DOHH2 (cell line): ENCODE measurements at regions not wholly inside any gene's neighbourhood (a gene's known extent, or its start where the extent isn't known, plus 50 kb on each side); places are given as distances from the start of the nearest gene placed in this dataset.

Experiments used
- H3F3A ChIP-seq: fragments of 200-600 bp; sonication (generic), shearing (Covaris generic); 2 replicates; pipeline ENCODE4 v1.6.0; 2016; ENCODE audit warnings: antibody characterized with exemption, mild to moderate bottlenecking; ENCODE audit not compliant: control insufficient read depth, insufficient read depth
- H3K27ac ChIP-seq: fragments of 200-600 bp; sonication (generic); 2 replicates; pipeline ENCODE4 v1.5.1; 2014; ENCODE audit warnings: low read depth, mild to moderate bottlenecking, low read length, moderate library complexity
- H3K27me3 ChIP-seq: fragments of 200-600 bp; sonication (generic); 2 replicates; pipeline ENCODE4 v1.6.1; 2014; ENCODE audit warnings: mild to moderate bottlenecking, low read length, mixed read lengths; ENCODE audit not compliant: control insufficient read depth
- H3K36me3 ChIP-seq: fragments of 200-600 bp; sonication (generic); 2 replicates; pipeline ENCODE4 v1.6.1; 2014; ENCODE audit warnings: mild to moderate bottlenecking, low read length, moderate library complexity, mixed read lengths; ENCODE audit not compliant: control insufficient read depth
- H3K4me1 ChIP-seq: fragments of 200-600 bp; sonication (generic); 2 replicates; pipeline ENCODE4 v1.6.1; 2014; ENCODE audit warnings: mild to moderate bottlenecking, low read length, mixed read lengths; ENCODE audit not compliant: control insufficient read depth
- H3K4me2 ChIP-seq: fragments of 200-600 bp; sonication (generic); 2 replicates; pipeline ENCODE4 v1.6.0; 2014; ENCODE audit warnings: mild to moderate bottlenecking, low read length, moderate library complexity
- H3K4me3 ChIP-seq: fragments of 200-600 bp; sonication (generic); 2 replicates; pipeline ENCODE4 v1.5.1; 2014; ENCODE audit warnings: mild to moderate bottlenecking, low read length, mixed read lengths
- H3K79me2 ChIP-seq: fragments of 200-600 bp; sonication (generic); 2 replicates; pipeline ENCODE4 v1.6.1; 2014; ENCODE audit warnings: mild to moderate bottlenecking, low read length, mixed read lengths; ENCODE audit not compliant: control insufficient read depth
- H3K9me2 ChIP-seq: fragments of 200-600 bp; sonication (generic); replicated peaks from 2 replicates; pipeline ENCODE4 v1.6.1; 2014; ENCODE audit warnings: mild to moderate bottlenecking, low read length, mixed read lengths; ENCODE audit not compliant: control insufficient read depth
- H3K9me3 ChIP-seq: fragments of 200-600 bp; sonication (generic); 2 replicates; pipeline ENCODE4 v1.6.1; 2014; ENCODE audit warnings: antibody characterized with exemption, low read length, mixed read lengths; ENCODE audit not compliant: control insufficient read depth, insufficient read depth
- H4K20me1 ChIP-seq: fragments of 200-600 bp; sonication (generic); 2 replicates; pipeline ENCODE4 v1.6.0; 2014; ENCODE audit warnings: low read depth, mild to moderate bottlenecking, antibody characterized with exemption, low read length, moderate library complexity; ENCODE audit not compliant: control insufficient read depth, insufficient read depth
- CTCF ChIP-seq: fragments of 200-600 bp; sonication (generic); IDR thresholded peaks from one replicate; pipeline ENCODE4 v1.5.1; 2014; ENCODE audit warnings: antibody characterized with exemption, mild to moderate bottlenecking, low read depth, low read length; ENCODE audit not compliant: poor library complexity, severe bottlenecking
- EZH2phosphoT487 ChIP-seq: fragments of 200-600 bp; sonication (generic); IDR thresholded peaks from 2 replicates; pipeline ENCODE4 v1.6.1; 2017; ENCODE audit warnings: borderline replicate concordance, mild to moderate bottlenecking, antibody characterized with exemption, low read length, moderate library complexity, mixed read lengths

- H3K36me3 ChIP-seq, result no peaks in the 10 kb centered on the region
- H3K27ac ChIP-seq, result no peak overlapping the region
- TF ChIP-seq CTCF (no peak), EZH2phosphoT487 (no peak)
- no peaks in the 10 kb centered on the region for H3K4me1 ChIP-seq
- no peaks in the 10 kb centered on the region for H3K79me2 ChIP-seq
- H3K9me3 ChIP-seq, result peaks cover 80% of the 10 kb centered on the region
- peaks cover 7% of the 10 kb centered on the region for H3F3A ChIP-seq
- no peak overlapping the region for H3K4me2 ChIP-seq
- no peaks in the 10 kb centered on the region for H3K27me3 ChIP-seq
- no peak overlapping the region for H3K4me3 ChIP-seq
- no peaks in the 10 kb centered on the region for H3K9me2 ChIP-seq
- H4K20me1 ChIP-seq, result no peaks in the 10 kb centered on the region
Measured at GRCh38 chr6:168380956-168381605, 59.9 kb upstream of the SMOC2 start.

GRCh38 chr6:168381726-168382458, 59.1 kb upstream of the SMOC2 start:
- no peak overlapping the region for H3K4me3 ChIP-seq
- H4K20me1 ChIP-seq, result no peaks in the 10 kb centered on the region
- H3K9me2 ChIP-seq, result no peaks in the 10 kb centered on the region
- H3K9me3 ChIP-seq, result peaks cover 85% of the 10 kb centered on the region
- no peak for TF ChIP-seq CTCF
- no peaks in the 10 kb centered on the region for H3K27me3 ChIP-seq
- H3K4me1 ChIP-seq, result no peaks in the 10 kb centered on the region
- H3K27ac ChIP-seq, result no peak overlapping the region
- no peak overlapping the region for H3K4me2 ChIP-seq
- no peaks in the 10 kb centered on the region for H3K79me2 ChIP-seq
- peaks cover 7% of the 10 kb centered on the region for H3F3A ChIP-seq
- H3K36me3 ChIP-seq, result no peaks in the 10 kb centered on the region

- Histone ChIP-seq H3K36me3 (no peaks in the 10 kb centered on the region), H3K4me2 (no peak overlapping the region), H3K4me3 (no peak overlapping the region), H4K20me1 (no peaks in the 10 kb centered on the region), H3K27ac (no peak overlapping the region), H3K9me2 (no peaks in the 10 kb centered on the region), H3K9me3 (peaks cover 73% of the 10 kb centered on the region), H3K79me2 (no peaks in the 10 kb centered on the region), H3K27me3 (no peaks in the 10 kb centered on the region), H3F3A (peaks cover 7% of the 10 kb centered on the region), H3K4me1 (no peaks in the 10 kb centered on the region)
- TF ChIP-seq CTCF, result no peak
- no peak for TF ChIP-seq EZH2phosphoT487
Measured at GRCh38 chr6:168383062-168383854, 57.7 kb upstream of the SMOC2 start.
